Panc1 (cell line): ENCODE measurements at regions not wholly inside any gene's neighbourhood (a gene's known extent, or its start where the extent isn't known, plus 50 kb on each side); places are given as distances from the start of the nearest gene placed in this dataset.

Experiments
- ATAC-seq: fragments of 200-7000 bp; cut with Tn5 transposase; 2 replicates; pipeline ENCODE4 v1.9.1; 2020; ENCODE audit warnings: mild to moderate bottlenecking, moderate library complexity
- BruUV-seq: library from RNA; stranded (reverse); fragments of 400-500 nt; replicated peaks from 2 replicates; lab custom pipeline; 2021; lab: Mats Ljungman, UMichigan
- CTCF ChIA-PET: fragments of 300-600 bp; sonication (Branson Sonifier 250); formaldehyde crosslinking; loops from one replicate; lab custom pipeline; 2022; ENCODE audit warnings: antibody characterized with exemption; lab: Charles Lee
- POLR2A ChIA-PET: fragments of 300-600 bp; sonication (Branson Sonifier 250); formaldehyde crosslinking; loops from one replicate; lab custom pipeline; 2022; ENCODE audit warnings: antibody characterized with exemption; lab: Charles Lee
- DNase-seq: peaks from one replicate; pipeline ENCODE4 v3.0.0-alpha.2; 2010; ENCODE audit warnings: low read depth, low spot score
- H3K27ac ChIP-seq: 2 replicates; pipeline ENCODE4 v1.5.1; 2011; ENCODE audit warnings: mild to moderate bottlenecking, low read length, inconsistent platforms
- H3K27me3 ChIP-seq: fragments of 200-500 bp; sonication (Bioruptor generic); 2 replicates; pipeline ENCODE4 v1.6.0; 2014; ENCODE audit warnings: low read length, inconsistent platforms; ENCODE audit not compliant: control insufficient read depth, insufficient read depth
- H3K36me3 ChIP-seq: fragments of 200-500 bp; sonication (Bioruptor generic); 2 replicates; pipeline ENCODE4 v1.5.1; 2014; ENCODE audit warnings: inconsistent platforms, mild to moderate bottlenecking, low read length, moderate library complexity; ENCODE audit not compliant: control insufficient read depth, insufficient read depth
- H3K4me1 ChIP-seq: 2 replicates; pipeline ENCODE4 v1.5.1; 2011; ENCODE audit warnings: inconsistent platforms, mild to moderate bottlenecking, low read length, moderate library complexity; ENCODE audit not compliant: control insufficient read depth, insufficient read depth
- H3K4me3 ChIP-seq, 2 experiments: 2 replicates each; pipeline ENCODE4 v1.5.1; 2011 to 2012; ENCODE audit warnings: low read depth in 2 of 2, low read length in 2 of 2, mild to moderate bottlenecking in 2 of 2, inconsistent platforms in 1 of 2, moderate library complexity in 1 of 2
- H3K9me3 ChIP-seq: fragments of 200-500 bp; sonication (Bioruptor generic); 2 replicates; pipeline ENCODE4 v1.5.1; 2014; ENCODE audit warnings: low read depth, mild to moderate bottlenecking, inconsistent platforms, low read length, moderate library complexity; ENCODE audit not compliant: control insufficient read depth, insufficient read depth
- CTCF ChIP-seq: fragments of 450-650 bp; IDR thresholded peaks from 2 replicates; pipeline ENCODE4 v1.5.1; 2017; ENCODE audit warnings: mild to moderate bottlenecking
- POLR2AphosphoS5 ChIP-seq: IDR thresholded peaks from 2 replicates; pipeline ENCODE4 v1.6.1; 2012; ENCODE audit warnings: mild to moderate bottlenecking, low read depth, low read length, moderate library complexity
- SIN3A ChIP-seq: IDR thresholded peaks from 2 replicates; pipeline ENCODE4 v1.6.1; 2012; ENCODE audit warnings: low read depth, mild to moderate bottlenecking, low read length, moderate library complexity, borderline replicate concordance; ENCODE audit not compliant: insufficient read depth
- TCF7L2 ChIP-seq: IDR thresholded peaks from 2 replicates; pipeline ENCODE4 v1.6.1; 2011; ENCODE audit warnings: mild to moderate bottlenecking, low read depth, low read length, inconsistent platforms
- in situ Hi-C: cut with HindIII; loops from 2 replicates; pipeline ENCODE4 v1.10.0; 2016; ENCODE audit warnings: low sequenced_read_pairs, low pct_unique_long_range_greater_than_20kb
- intact Hi-C: fragments of 100-400 bp; cut with micrococcal nuclease; formaldehyde crosslinking; loops from one replicate; pipeline ENCODE4 v1.10.0; 2022; ENCODE audit not compliant: unreplicated experiment
- TF ChIP-seq, protein P1 (sequence below), 2 experiments: IDR thresholded peaks; 2 replicates each; pipeline ENCODE4 v1.6.1; 2011 to 2012; ENCODE audit warnings: low read depth in 2 of 2, control low read depth in 1 of 2, low read length in 1 of 2, mild to moderate bottlenecking in 1 of 2, moderate library complexity in 1 of 2; ENCODE audit not compliant: insufficient read depth in 1 of 2

GRCh38 chr2:234826681-234827080, 125.1 kb upstream of the SH3BP4 start:
- Histone ChIP-seq H3K27me3 (no peaks in the 10 kb centered on the region), H3K4me3 (no peak overlapping the region), H3K36me3 (no peaks in the 10 kb centered on the region), H3K9me3 (no peaks in the 10 kb centered on the region), H3K27ac (no peak overlapping the region), H3K4me1 (no peaks in the 10 kb centered on the region)
- TF ChIP-seq POLR2AphosphoS5 (no peak), TCF7L2 (no peak), SIN3A (no peak), CTCF (no peak)
- TF ChIP-seq, protein P1, sequence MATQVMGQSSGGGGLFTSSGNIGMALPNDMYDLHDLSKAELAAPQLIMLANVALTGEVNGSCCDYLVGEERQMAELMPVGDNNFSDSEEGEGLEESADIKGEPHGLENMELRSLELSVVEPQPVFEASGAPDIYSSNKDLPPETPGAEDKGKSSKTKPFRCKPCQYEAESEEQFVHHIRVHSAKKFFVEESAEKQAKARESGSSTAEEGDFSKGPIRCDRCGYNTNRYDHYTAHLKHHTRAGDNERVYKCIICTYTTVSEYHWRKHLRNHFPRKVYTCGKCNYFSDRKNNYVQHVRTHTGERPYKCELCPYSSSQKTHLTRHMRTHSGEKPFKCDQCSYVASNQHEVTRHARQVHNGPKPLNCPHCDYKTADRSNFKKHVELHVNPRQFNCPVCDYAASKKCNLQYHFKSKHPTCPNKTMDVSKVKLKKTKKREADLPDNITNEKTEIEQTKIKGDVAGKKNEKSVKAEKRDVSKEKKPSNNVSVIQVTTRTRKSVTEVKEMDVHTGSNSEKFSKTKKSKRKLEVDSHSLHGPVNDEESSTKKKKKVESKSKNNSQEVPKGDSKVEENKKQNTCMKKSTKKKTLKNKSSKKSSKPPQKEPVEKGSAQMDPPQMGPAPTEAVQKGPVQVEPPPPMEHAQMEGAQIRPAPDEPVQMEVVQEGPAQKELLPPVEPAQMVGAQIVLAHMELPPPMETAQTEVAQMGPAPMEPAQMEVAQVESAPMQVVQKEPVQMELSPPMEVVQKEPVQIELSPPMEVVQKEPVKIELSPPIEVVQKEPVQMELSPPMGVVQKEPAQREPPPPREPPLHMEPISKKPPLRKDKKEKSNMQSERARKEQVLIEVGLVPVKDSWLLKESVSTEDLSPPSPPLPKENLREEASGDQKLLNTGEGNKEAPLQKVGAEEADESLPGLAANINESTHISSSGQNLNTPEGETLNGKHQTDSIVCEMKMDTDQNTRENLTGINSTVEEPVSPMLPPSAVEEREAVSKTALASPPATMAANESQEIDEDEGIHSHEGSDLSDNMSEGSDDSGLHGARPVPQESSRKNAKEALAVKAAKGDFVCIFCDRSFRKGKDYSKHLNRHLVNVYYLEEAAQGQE (IDR thresholded peaks at IDR 0.05; ENCODE audit: insufficient read depth in 1 of 2, low read depth in 2 of 2, low read length in 1 of 2), result no peak
- ChIA-PET CTCF (no interaction called here), POLR2A (no interaction called here)
- intact Hi-C loops, result no loop called here
- in situ Hi-C loops, result no loop called here
- BruUV-seq, result no TSS peak
- DNase-seq (no peak), ATAC-seq (no peak)

GRCh38 chr2:234825616-234826015, 126.2 kb upstream of the SH3BP4 start:
- TF ChIP-seq TCF7L2 (no peak), CTCF (no peak), POLR2AphosphoS5 (no peak), SIN3A (no peak)
- TF ChIP-seq, protein P1 (IDR thresholded peaks at IDR 0.05; ENCODE audit: insufficient read depth in 1 of 2, low read depth in 2 of 2, low read length in 1 of 2), result no peak
- intact Hi-C loops, result no loop called here

More at GRCh38 chr2:234825616-234826015, 126.2 kb upstream of the SH3BP4 start:
- H3K36me3 ChIP-seq, result no peaks in the 10 kb centered on the region
- POLR2A ChIA-PET, result no interaction called here
- CTCF ChIA-PET, result no interaction called here
- no TSS peak for BruUV-seq
- no peak for DNase-seq
- no peak overlapping the region for H3K27ac ChIP-seq
- H3K4me1 ChIP-seq, result no peaks in the 10 kb centered on the region
- no peaks in the 10 kb centered on the region for H3K27me3 ChIP-seq
- no peak for ATAC-seq
- no peak overlapping the region for H3K4me3 ChIP-seq
- H3K9me3 ChIP-seq, result no peaks in the 10 kb centered on the region
- in situ Hi-C loops, result no loop called here
